K562 (cell line): ENCODE measurements at regions not wholly inside any gene's neighbourhood (a gene's known extent, or its start where the extent isn't known, plus 50 kb on each side); places are given as distances from the start of the nearest gene placed in this dataset.
A peak's percentile ranks its signal among the peaks of the same experiment; 100 is the strongest.

ENCODE experiments used
- ATAC-seq: fragments of 200-7000 bp; cut with Tn5 transposase; 3 replicates; pipeline ENCODE4 v1.9.1; 2020; ENCODE audit warnings: moderate library complexity
- BruUV-seq: library from RNA; stranded (reverse); fragments of 400-500 nt; replicated peaks from 2 replicates; lab custom pipeline; 2021; lab: Mats Ljungman, UMichigan
- CTCF ChIA-PET: fragments of 300-600 bp; formaldehyde crosslinking; extraction: SDS; loops from one replicate; lab custom pipeline; 2021; ENCODE audit warnings: low intra/inter-chr PET ratio; lab: Yijun Ruan, JAX
- POLR2A ChIA-PET: fragments of 300-600, 350-650 bp; sonication (Branson Sonifier 250); formaldehyde crosslinking; extraction: SDS; loops from one replicate; lab custom pipeline; 2021; ENCODE audit warnings: antibody characterized with exemption, inconsistent platforms; lab: Yijun Ruan, JAX
- DNase-seq, 4 experiments: peaks; one replicate each; pipeline versions ENCODE4 v3.0.0 to v3.0.0-alpha.2; 2011 to 2018; ENCODE audit warnings: low spot score in 3 of 4, mixed read lengths in 3 of 4; ENCODE audit errors: extremely low read depth in 1 of 4
- FAIRE-seq: peaks from 2 replicates; lab custom pipeline; 2011; peaks lifted over from hg19 to GRCh38; lab: Jason Lieb, UNC
- H2AFZ ChIP-seq: 2 replicates; pipeline ENCODE4 v1.6.0; 2011; ENCODE audit warnings: low read depth, low read length, control low read depth, inconsistent platforms
- H3K27ac ChIP-seq: fragments of 200-600 bp; 3 replicates; pipeline ENCODE4 v1.8.0; 2011; ENCODE audit warnings: low read depth, mild to moderate bottlenecking, control low read depth, inconsistent platforms, low read length, moderate library complexity, mixed read lengths; ENCODE audit errors: extremely low read depth
- H3K27me3 ChIP-seq, 2 experiments: fragments of 300-600 bp in 1 of 2; 2 replicates in 1 of 2; 3 replicates in 1 of 2; pipeline versions ENCODE4 v1.6.0 to v1.8.0; 2011; ENCODE audit warnings: inconsistent platforms in 2 of 2, low read length in 2 of 2, mild to moderate bottlenecking in 1 of 2, mixed read lengths in 1 of 2, moderate library complexity in 1 of 2; ENCODE audit not compliant: control insufficient read depth in 2 of 2, insufficient read depth in 2 of 2
- H3K36me3 ChIP-seq: fragments of 300-600 bp; 3 replicates; pipeline ENCODE4 v1.8.0; 2011; ENCODE audit warnings: mild to moderate bottlenecking, low read length, inconsistent platforms; ENCODE audit not compliant: control insufficient read depth, insufficient read depth
- H3K4me1 ChIP-seq, 2 experiments: fragments of 200-600 bp in 1 of 2; replicated peaks in 1 of 2; 2 replicates in 1 of 2; 3 replicates in 1 of 2; pipeline versions ENCODE4 v1.5.1 to v1.8.0; 2011; ENCODE audit warnings: inconsistent platforms in 2 of 2, low read length in 2 of 2, mild to moderate bottlenecking in 1 of 2, mixed read lengths in 1 of 2, moderate library complexity in 1 of 2; ENCODE audit not compliant: control insufficient read depth in 2 of 2, insufficient read depth in 2 of 2
- H3K4me2 ChIP-seq: 2 replicates; pipeline ENCODE4 v1.6.1; 2011; ENCODE audit warnings: low read length, control low read depth, inconsistent platforms, mixed read lengths; ENCODE audit not compliant: insufficient read depth
- H3K4me3 ChIP-seq: fragments of 200-600 bp; sonication (generic), shearing (Covaris generic); 2 replicates; pipeline ENCODE4 v1.5.1; 2016; ENCODE audit warnings: control low read depth, inconsistent platforms
- H3K79me2 ChIP-seq: fragments of 200-600 bp; 3 replicates; pipeline ENCODE4 v1.8.0; 2011; ENCODE audit warnings: low read length, inconsistent platforms; ENCODE audit not compliant: control insufficient read depth, insufficient read depth
- H3K9ac ChIP-seq, 2 experiments: 2 replicates each; pipeline versions ENCODE4 v1.6.0 to v1.6.1; 2011; ENCODE audit warnings: low read depth in 2 of 2, low read length in 2 of 2, control low read depth in 1 of 2, inconsistent platforms in 1 of 2, mild to moderate bottlenecking in 1 of 2, mixed read lengths in 1 of 2; ENCODE audit not compliant: insufficient read depth in 1 of 2
- H3K9me1 ChIP-seq: one replicate; pipeline ENCODE4 v1.6.0; 2011; ENCODE audit warnings: inconsistent platforms, mild to moderate bottlenecking, low read length, moderate library complexity; ENCODE audit not compliant: control insufficient read depth, insufficient read depth
- H3K9me3 ChIP-seq: replicated peaks from 2 replicates; pipeline ENCODE4 v1.5.1; 2011; ENCODE audit warnings: low read depth, low read length, inconsistent platforms; ENCODE audit not compliant: control insufficient read depth, insufficient read depth
- H4K20me1 ChIP-seq: replicated peaks from 2 replicates; pipeline ENCODE4 v1.6.1; 2011; ENCODE audit warnings: low read length, inconsistent platforms, mixed read lengths; ENCODE audit not compliant: control insufficient read depth, insufficient read depth
- MAFG ChIP-seq: fragments of 450-650 bp; conservative IDR thresholded peaks from 2 replicates; pipeline ENCODE4 v1.6.1; 2016; ENCODE audit warnings: missing genetic modification characterization, missing compliant biosample characterization
- MCM3 ChIP-seq: fragments of 450-650 bp; IDR thresholded peaks from 2 replicates; pipeline ENCODE4 v1.6.1; 2016
- ZNF316 ChIP-seq: fragments of 450-650 bp; IDR thresholded peaks from 2 replicates; pipeline ENCODE4 v1.6.1; 2016
- ZNF449 ChIP-seq: fragments of 250-450 bp; sonication (Bioruptor Pico); IDR thresholded peaks from 2 replicates; pipeline ENCODE4 v1.8.0; 2022; ENCODE audit warnings: moderate library complexity, mild to moderate bottlenecking, inconsistent platforms
- WGBS: fragments of 100-300 bp; shearing (Covaris generic); methylation state at CpG from one replicate; pipeline ENCODE4 v1.1.6; 2016; ENCODE audit warnings: low coverage, mixed read lengths; ENCODE audit not compliant: insufficient coverage; ENCODE audit errors: missing lambda C conversion rate; 5-methylcytosine and 5-hydroxymethylcytosine counted together
- in situ Hi-C: fragments of 300-500 bp; cut with MboI; formaldehyde crosslinking; loops from 4 replicates; pipeline ENCODE4 v1.15.0; 2018; ENCODE audit warnings: inconsistent platforms, mixed read lengths
- intact Hi-C: fragments of 100-400 bp; cut with micrococcal nuclease; formaldehyde crosslinking; loops from 2 replicates; pipeline ENCODE4 v1.14.2; 2022

- Histone ChIP-seq H3K9me3 (no peaks in the 10 kb centered on the region; the same call in 1 of the 2 replicates), H3K79me2 (no peaks in the 10 kb centered on the region), H3K27me3 (no peaks in the 10 kb centered on the region), H3K36me3 (no peaks in the 10 kb centered on the region), H3K4me1 (no peaks in the 10 kb centered on the region), H3K9ac (no peak overlapping the region), H3K27ac (no peak overlapping the region), H4K20me1 (no peaks in the 10 kb centered on the region), H2AFZ (no peak overlapping the region), H3K9me1 (no peaks in the 10 kb centered on the region)
- FAIRE-seq (no peak), ATAC-seq (no peak)
- no TSS peak for BruUV-seq
- intact Hi-C loops: loop anchor here (5.0 kb wide), 1 partner anchor 563 kb away; no protein-coding TSS in a partner anchor
- 4% methylated on average over 6 of the region's 6 CpGs for WGBS
- POLR2A ChIA-PET: interaction anchor here (0.8 kb wide), 1 partner anchor 23 kb away, joined by 3 read pairs; no protein-coding TSS in a partner anchor
- TF ChIP-seq ZNF316: peak; percentile 33; the same call in 1 of the 2 replicates
- TF ChIP-seq MCM3: no peak
- TF ChIP-seq MAFG: 0 out of 2 replicates have a peak, but pooled peaks have one; percentile 14
- no peak for TF ChIP-seq ZNF449 (CRISPR knock-in tag)
- TF ChIP-seq, all 486 proteins: peak for 2
- Histone ChIP-seq H3K4me3 (no peak overlapping the region), H3K4me2 (no peak overlapping the region)
- no peak for DNase-seq
- in situ Hi-C loops: no loop called here
- CTCF ChIA-PET: no interaction called here
Observed at GRCh38 chr6:88490195-88490907, 324.2 kb upstream of the CNR1 start.
